GM23338 (cell line): ENCODE measurements at regions not wholly inside any gene's neighbourhood (a gene's known extent, or its start where the extent isn't known, plus 50 kb on each side); places are given as distances from the start of the nearest gene placed in this dataset.
"Not testable (repeated sequence)": the region's sequence is repeated elsewhere in the genome, so short reads cannot be mapped to it uniquely, and the experiment has no call there.

ENCODE experiments used
- ATAC-seq: fragments of 200-7000 bp; cut with Tn5 transposase; 3 replicates; pipeline ENCODE4 v1.9.1; 2020
- DNase-seq: peaks from one replicate; pipeline ENCODE4 v3.0.0-alpha.2; 2015; ENCODE audit warnings: low spot score
- H2AFZ ChIP-seq: fragments of 200-600 bp; sonication (generic); 2 replicates; pipeline ENCODE4 v1.8.0; 2016; ENCODE audit warnings: antibody characterized with exemption, mild to moderate bottlenecking, moderate library complexity
- H3F3A ChIP-seq: fragments of 200-600 bp; sonication (generic); replicated peaks from 2 replicates; pipeline ENCODE4 v1.8.0; 2017; ENCODE audit warnings: antibody characterized with exemption, mixed run types, low read depth
- H3K27ac ChIP-seq: fragments of 200-600 bp; sonication (generic); 2 replicates; pipeline ENCODE4 v1.6.1; 2016; ENCODE audit warnings: low read depth
- H3K27me3 ChIP-seq: fragments of 200-600 bp; sonication (generic); 2 replicates; pipeline ENCODE4 v1.8.0; 2016; ENCODE audit warnings: mild to moderate bottlenecking, mixed run types, moderate library complexity; ENCODE audit not compliant: insufficient read depth
- H3K36me3 ChIP-seq: fragments of 200-600 bp; sonication (generic); 2 replicates; pipeline ENCODE4 v1.8.0; 2016; ENCODE audit warnings: mild to moderate bottlenecking; ENCODE audit not compliant: insufficient read depth
- H3K4me1 ChIP-seq: fragments of 200-600 bp; sonication (generic); 2 replicates; pipeline ENCODE4 v1.8.0; 2016; ENCODE audit warnings: mild to moderate bottlenecking, moderate library complexity; ENCODE audit not compliant: insufficient read depth
- H3K4me2 ChIP-seq: fragments of 200-600 bp; sonication (generic); 2 replicates; pipeline ENCODE4 v1.7.1; 2017; ENCODE audit warnings: mixed run types
- H3K4me3 ChIP-seq: fragments of 200-600 bp; sonication (generic); 2 replicates; pipeline ENCODE4 v1.6.1; 2016; ENCODE audit warnings: mixed run types
- H3K79me2 ChIP-seq: fragments of 200-600 bp; sonication (generic); replicated peaks from 2 replicates; pipeline ENCODE4 v1.8.0; 2017; ENCODE audit warnings: mild to moderate bottlenecking; ENCODE audit not compliant: insufficient read depth
- H3K9me2 ChIP-seq: fragments of 200-600 bp; sonication (generic); 2 replicates; pipeline ENCODE4 v1.8.0; 2017; ENCODE audit not compliant: insufficient read depth
- H4K20me1 ChIP-seq: fragments of 200-600 bp; sonication (generic); replicated peaks from 2 replicates; pipeline ENCODE4 v1.8.0; 2017; ENCODE audit warnings: mild to moderate bottlenecking; ENCODE audit not compliant: insufficient read depth
- H3K27ac Mint-ChIP-seq: 2 replicates; pipeline ENCODE4 v1.8.0; 2020; ENCODE audit warnings: inconsistent platforms, mild to moderate bottlenecking, moderate library complexity, mixed read lengths
- H3K27me3 Mint-ChIP-seq: 3 replicates; pipeline ENCODE4 v1.8.0; 2022; ENCODE audit warnings: low read depth, mild to moderate bottlenecking, moderate library complexity, mixed read lengths, inconsistent platforms; ENCODE audit not compliant: insufficient read depth, poor library complexity
- H3K36me3 Mint-ChIP-seq: 3 replicates; pipeline ENCODE4 v1.8.0; 2021; ENCODE audit warnings: low read depth, mild to moderate bottlenecking, inconsistent platforms, moderate library complexity, mixed read lengths
- H3K4me1 Mint-ChIP-seq: 3 replicates; pipeline ENCODE4 v1.8.0; 2020; ENCODE audit warnings: mild to moderate bottlenecking, inconsistent platforms, mixed read lengths
- H3K4me3 Mint-ChIP-seq: 3 replicates; pipeline ENCODE4 v1.8.0; 2021; ENCODE audit warnings: moderate library complexity, mild to moderate bottlenecking, inconsistent platforms, mixed read lengths
- H3K9me3 Mint-ChIP-seq: 3 replicates; pipeline ENCODE4 v1.8.0; 2020; ENCODE audit warnings: moderate library complexity, mild to moderate bottlenecking, inconsistent platforms, mixed read lengths
- CREB1 ChIP-seq: fragments of 250-450 bp; sonication (Bioruptor Pico); IDR thresholded peaks from 2 replicates; pipeline ENCODE4 v1.5.0; 2020; ENCODE audit warnings: low read depth, mild to moderate bottlenecking, moderate library complexity
- EZH2 ChIP-seq: fragments of 200-600 bp; sonication (generic); IDR thresholded peaks from one replicate; pipeline ENCODE4 v1.8.0; 2017; ENCODE audit warnings: antibody characterized with exemption, mild to moderate bottlenecking, low read depth; ENCODE audit not compliant: unreplicated experiment
- EZH2phosphoT487 ChIP-seq: fragments of 200-600 bp; sonication (generic); IDR thresholded peaks from one replicate; pipeline ENCODE4 v1.8.1; 2018; ENCODE audit warnings: antibody characterized with exemption; ENCODE audit not compliant: unreplicated experiment
- JUNB ChIP-seq: IDR thresholded peaks from one replicate; pipeline ENCODE4 v1.6.1; 2016; ENCODE audit warnings: antibody characterized with exemption; ENCODE audit not compliant: unreplicated experiment
- NANOG ChIP-seq: IDR thresholded peaks from 2 replicates; pipeline ENCODE4 v1.6.1; 2016; ENCODE audit warnings: antibody characterized with exemption, borderline replicate concordance
- POLR2AphosphoS5 ChIP-seq: IDR thresholded peaks from 2 replicates; pipeline ENCODE4 v1.6.1; 2016; ENCODE audit warnings: antibody characterized with exemption, low read depth
- REST ChIP-seq: IDR thresholded peaks from one replicate; pipeline ENCODE4 v1.6.1; 2018; ENCODE audit warnings: antibody characterized with exemption; ENCODE audit not compliant: unreplicated experiment
- ZNF114 ChIP-seq: fragments of 250-450 bp; sonication (Bioruptor Pico); IDR thresholded peaks from 2 replicates; pipeline ENCODE4 v1.5.0; 2020; ENCODE audit warnings: mild to moderate bottlenecking, moderate library complexity
- ZNF462 ChIP-seq: fragments of 250-450 bp; sonication (Bioruptor Pico); IDR thresholded peaks from 2 replicates; pipeline ENCODE4 v1.5.0; 2020; ENCODE audit warnings: mild to moderate bottlenecking, moderate library complexity
- TF ChIP-seq, protein P1 (sequence below): IDR thresholded peaks from 2 replicates; pipeline ENCODE4 v1.6.1; 2016; ENCODE audit warnings: antibody characterized with exemption

GRCh38 chr13:78867655-78868054 is 208.7 kb upstream of the OBI1 start (continued):
- TF ChIP-seq ZNF462 (CRISPR knock-in tag) (no peak), JUNB (no peak), NANOG (no peak), EZH2phosphoT487 (no peak), CREB1 (CRISPR knock-in tag) (no peak), POLR2AphosphoS5 (no peak), ZNF114 (CRISPR knock-in tag) (no peak), REST (no peak), EZH2 (no peak)
- TF ChIP-seq, protein P1, sequence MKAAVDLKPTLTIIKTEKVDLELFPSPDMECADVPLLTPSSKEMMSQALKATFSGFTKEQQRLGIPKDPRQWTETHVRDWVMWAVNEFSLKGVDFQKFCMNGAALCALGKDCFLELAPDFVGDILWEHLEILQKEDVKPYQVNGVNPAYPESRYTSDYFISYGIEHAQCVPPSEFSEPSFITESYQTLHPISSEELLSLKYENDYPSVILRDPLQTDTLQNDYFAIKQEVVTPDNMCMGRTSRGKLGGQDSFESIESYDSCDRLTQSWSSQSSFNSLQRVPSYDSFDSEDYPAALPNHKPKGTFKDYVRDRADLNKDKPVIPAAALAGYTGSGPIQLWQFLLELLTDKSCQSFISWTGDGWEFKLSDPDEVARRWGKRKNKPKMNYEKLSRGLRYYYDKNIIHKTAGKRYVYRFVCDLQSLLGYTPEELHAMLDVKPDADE, result no peak

- H3K4me3 ChIP-seq, H3K79me2 ChIP-seq, H4K20me1 ChIP-seq, H3K27ac Mint-ChIP-seq, H3K9me2 ChIP-seq, H3K27me3 Mint-ChIP-seq, H3K4me1 Mint-ChIP-seq, H3K4me1 ChIP-seq, H3K36me3 ChIP-seq, H3F3A ChIP-seq, DNase-seq, H3K27ac ChIP-seq, H3K4me2 ChIP-seq, H2AFZ ChIP-seq, ATAC-seq, H3K4me3 Mint-ChIP-seq, H3K27me3 ChIP-seq, H3K36me3 Mint-ChIP-seq: not testable (repeated sequence)
- peaks cover 14% of the 10 kb centered on the region for H3K9me3 Mint-ChIP-seq
Measured at GRCh38 chr13:78866076-78866475, 207.1 kb upstream of the OBI1 start.
